Globus pallidus (tissue), 1 donor: ENCODE measurements at regions not wholly inside any gene's neighbourhood (a gene's known extent, or its start where the extent isn't known, plus 50 kb on each side); places are given as distances from the start of the nearest gene placed in this dataset.
"Not testable (repeated sequence)": the region's sequence is repeated elsewhere in the genome, so short reads cannot be mapped to it uniquely, and the experiment has no call there.

Source experiments
- DNase-seq: peaks from one replicate; pipeline ENCODE4 v3.0.0-alpha.2; 2015; ENCODE audit warnings: low spot score

GRCh38 chr7:20520530-20520929, 94.9 kb upstream of the ABCB5 start:
- no peak for DNase-seq

DNA sequence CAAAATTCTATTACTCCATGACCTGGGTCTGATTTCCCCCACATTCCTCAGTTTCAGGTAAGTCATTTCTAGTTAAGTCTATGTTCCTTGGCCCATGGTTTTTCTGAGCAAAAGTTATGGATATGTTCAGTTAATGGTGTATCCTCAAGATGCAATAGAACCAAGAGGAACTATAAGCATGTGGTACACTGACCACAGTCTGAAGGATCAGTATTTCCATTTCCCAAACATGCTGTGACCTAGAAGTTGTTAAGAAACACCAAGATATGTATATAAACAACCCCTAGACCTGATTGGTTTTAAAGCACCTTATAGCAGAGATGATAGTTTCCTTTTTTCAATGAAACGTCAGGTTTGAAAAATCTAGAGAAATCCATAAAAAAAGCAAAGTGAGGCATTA, 94.2 kb upstream of the ABCB5 start:
- no peak for DNase-seq

DNA sequence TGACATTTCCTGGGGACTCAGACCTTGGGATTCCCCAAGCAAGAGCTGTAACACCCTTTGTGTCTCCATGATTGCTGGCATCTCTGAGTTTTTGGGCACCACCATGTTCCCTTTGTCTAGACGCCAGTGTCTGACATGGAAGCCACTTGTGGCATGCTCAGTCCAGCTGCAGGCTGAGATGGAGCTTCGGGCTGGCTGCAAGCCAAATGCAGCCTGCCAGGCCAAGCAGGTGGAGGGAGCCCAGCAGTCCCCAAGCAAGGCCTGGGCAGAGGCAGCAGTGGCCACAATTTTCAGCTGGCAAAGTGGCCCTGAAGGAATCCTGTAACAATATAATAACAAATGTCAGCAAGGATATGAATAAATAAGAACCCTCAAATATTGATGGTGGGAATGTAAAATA, 86.2 kb upstream of the ABCB5 start:
- DNase-seq: no peak

GRCh38 chr7:20532890-20533289, 82.6 kb upstream of the ABCB5 start:
- DNase-seq: no peak

GRCh38 chr7:20534543-20534942, 80.9 kb upstream of the ABCB5 start:
- no peak for DNase-seq

DNA sequence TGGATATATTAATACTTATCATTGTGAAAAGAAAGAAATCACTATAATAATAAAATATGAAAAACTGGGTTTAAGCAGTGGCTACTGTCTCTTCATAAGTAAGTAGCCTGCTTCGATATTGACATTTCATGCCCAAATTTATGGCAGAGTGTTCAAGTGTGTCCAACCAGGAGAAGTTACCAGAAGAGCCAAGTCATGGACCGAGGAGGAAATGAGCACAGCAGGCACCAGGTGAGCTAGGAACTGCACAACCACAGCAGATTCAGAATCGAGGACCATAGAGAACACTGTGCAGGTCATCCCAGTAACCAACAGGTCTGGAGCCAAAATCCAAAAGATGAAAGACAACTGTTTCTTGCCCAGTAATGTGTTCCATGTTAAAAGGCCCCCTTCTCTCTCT, 79.9 kb upstream of the ABCB5 start:
- DNase-seq: no peak

DNA sequence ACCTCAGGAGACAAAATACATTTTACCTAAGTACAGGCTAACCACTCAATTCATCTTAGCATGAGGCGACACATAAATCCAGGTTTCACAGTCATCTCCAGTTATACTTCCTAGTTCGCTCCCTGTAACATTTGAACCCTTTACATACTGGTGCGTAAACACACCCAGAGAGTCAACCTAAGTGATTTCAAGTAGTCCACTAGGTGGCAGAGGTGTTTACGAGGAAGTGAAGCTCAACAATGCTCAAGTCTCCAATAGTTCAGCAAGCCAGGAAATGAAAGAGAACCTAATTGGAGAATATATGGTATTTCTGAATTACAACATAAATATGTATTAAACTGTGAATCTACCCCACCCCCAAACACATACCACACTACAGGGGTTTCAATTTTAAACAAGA, 76.3 kb upstream of the ABCB5 start:
- DNase-seq: no peak

GRCh38 chr7:20541608-20542349, 73.7 kb upstream of the ABCB5 start:
- DNase-seq: no peak

- no peak for DNase-seq
Measured at GRCh38 chr7:20542594-20542993, 72.9 kb upstream of the ABCB5 start.

GRCh38 chr7:20543500-20543899, 72.0 kb upstream of the ABCB5 start:
- DNase-seq: no peak

GRCh38 chr7:20545016-20545415, 70.5 kb upstream of the ABCB5 start:
- DNase-seq: no peak

DNA sequence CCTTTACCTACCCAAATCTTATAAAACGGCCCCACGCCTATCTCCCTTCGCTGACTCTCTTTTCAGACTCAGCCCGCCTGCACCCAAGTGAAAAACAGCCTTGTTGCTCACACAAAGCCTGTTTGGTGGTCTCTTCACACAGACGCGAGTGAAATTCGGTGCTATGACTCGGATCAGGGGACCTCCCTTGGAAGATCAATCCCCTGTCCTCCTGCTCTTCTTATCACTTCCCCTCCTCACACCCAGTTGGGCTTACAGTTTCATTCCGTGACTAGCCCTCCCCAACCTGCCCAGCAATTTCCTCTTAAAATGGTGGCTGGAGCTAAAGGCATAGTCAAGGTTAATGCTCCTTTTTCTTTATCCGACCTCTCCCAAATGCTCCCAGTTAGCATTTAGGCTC, 68.5 kb upstream of the ABCB5 start:
- DNase-seq: not testable (repeated sequence)

DNA sequence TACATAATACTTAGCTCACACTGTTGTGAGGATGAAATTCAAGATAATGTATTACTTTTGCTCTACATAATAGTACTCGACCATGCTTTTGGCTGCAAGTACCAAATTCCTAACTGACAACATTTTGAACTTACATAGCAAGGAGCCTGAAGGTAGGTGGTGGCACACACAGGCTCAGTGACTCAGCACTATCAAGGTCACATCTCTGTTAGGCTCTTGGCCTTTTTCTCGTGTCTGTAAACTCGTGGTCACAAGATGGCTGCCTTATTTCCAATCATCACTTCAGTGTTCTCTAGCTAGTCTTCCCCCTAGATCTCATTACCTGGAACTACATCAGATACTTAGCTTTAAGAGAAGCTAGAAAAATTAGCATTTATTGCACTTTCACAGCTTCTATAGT, 61.4 kb upstream of the ABCB5 start:
- no peak for DNase-seq

- DNase-seq: no peak
Measured at GRCh38 chr7:20556091-20556490, 59.4 kb upstream of the ABCB5 start.

- DNase-seq: no peak
Measured at GRCh38 chr7:20557116-20557515, 58.4 kb upstream of the ABCB5 start.

DNA sequence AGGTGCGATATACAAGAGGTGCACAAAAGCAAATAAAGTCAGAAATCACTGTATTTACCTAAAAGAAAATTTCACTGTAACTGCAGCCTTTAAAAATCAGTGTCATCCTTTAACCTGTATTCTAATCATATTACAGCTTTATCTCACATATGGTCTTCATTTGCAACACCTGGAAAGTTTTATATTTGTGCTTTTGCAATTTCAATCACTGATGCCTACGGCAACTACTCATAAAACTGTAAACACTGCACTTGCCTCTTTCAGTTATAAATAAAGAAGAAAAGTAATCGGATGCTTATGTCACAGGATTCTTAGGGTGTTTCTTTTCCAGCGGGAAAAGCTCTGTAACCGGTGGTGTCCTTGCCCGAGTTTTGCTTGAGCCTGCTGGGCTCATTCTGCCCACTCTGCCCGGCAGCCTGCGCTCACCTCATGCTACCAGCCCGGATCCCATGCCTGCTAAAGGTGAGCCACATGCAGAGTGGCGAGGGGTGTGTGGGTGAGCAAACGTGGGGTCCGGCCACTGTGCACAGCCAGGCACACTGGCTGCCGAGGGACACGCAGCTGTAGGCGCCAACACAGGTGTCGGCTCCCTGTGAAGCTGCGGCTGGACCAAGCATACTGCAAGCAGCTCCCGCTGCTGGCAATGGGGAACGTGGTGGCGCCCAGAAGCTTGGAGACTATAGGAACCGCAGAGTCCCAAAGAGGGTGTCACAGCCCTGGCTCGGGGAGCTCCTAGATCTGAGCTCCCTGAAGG, 56.3 kb upstream of the ABCB5 start:
- DNase-seq: no peak

- DNase-seq: no peak
Measured at GRCh38 chr7:20559883-20560282, 55.6 kb upstream of the ABCB5 start.

- DNase-seq: no peak
Measured at GRCh38 chr7:20560325-20561180, 54.9 kb upstream of the ABCB5 start.

DNA sequence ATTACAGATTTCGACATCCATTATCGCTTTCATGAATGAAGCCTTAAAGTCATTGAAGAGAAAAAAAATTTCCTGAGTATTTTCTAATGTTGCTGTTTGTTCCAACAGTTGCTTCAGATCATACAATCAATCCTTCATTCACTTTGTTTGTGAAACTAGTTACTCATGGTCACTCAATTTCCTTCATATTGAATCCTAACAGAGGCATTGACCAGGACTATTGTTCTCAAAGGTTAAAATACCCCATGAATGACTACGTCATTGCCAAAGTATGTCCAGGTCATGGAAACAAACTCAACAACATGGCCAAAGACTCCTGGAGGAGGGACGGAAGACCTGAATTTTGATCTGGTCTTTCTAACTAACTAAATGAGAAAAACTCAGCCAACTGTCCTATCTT, 54.0 kb upstream of the ABCB5 start:
- no peak for DNase-seq

DNA sequence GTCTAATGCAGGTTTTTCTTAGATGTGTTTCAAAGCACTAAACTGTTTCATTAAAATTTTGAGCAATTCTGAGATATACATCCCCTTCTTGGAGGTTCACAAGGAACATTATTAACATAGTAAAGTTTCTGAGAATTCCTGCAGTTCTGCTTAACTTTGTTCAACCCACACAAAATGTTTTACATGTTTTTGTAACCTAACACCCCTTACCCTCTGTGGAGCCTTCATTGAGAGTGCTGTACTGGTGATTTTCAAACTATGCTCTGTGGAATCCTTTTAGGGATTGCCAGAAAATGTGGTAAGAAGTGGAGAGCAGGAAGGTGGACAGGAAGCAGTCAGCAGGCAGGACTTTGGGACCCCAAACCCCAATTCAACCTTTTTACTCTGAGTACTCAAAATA, 53.6 kb upstream of the ABCB5 start:
- DNase-seq: no peak

GRCh38 chr7:20562461-20562860, 53.0 kb upstream of the ABCB5 start:
- DNase-seq: no peak
